ENCODE measurements at regions not wholly inside any gene's neighbourhood (a gene's known extent, or its start where the extent isn't known, plus 50 kb on each side); places are given as distances from the start of the nearest gene placed in this dataset.

DNA sequence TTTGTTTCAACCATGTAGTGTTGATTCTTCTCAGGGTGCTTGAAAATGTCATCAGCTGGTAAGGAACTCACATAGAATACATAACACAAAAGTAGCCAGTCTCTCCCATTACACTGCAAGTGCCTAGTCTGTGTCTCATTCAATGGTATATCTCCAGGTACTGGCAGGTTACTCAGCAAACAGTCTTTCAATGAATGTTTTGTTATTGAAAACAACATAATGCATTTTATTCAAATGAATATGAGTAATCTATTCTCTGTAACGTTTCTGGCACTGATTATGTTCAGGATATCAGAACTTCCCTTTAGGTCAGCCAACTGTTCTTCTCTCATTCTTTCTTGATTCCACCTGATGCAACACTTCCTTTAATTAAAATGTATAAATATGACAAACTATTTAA is 68.0 kb upstream of the SLITRK1 start:
- no peaks in the 10 kb centered on the region for H3K27me3 Mint-ChIP-seq (ENCODE audit: low read depth)
- DNase-seq (no peak), ATAC-seq (replicated peaks in 1 of 2) (no peak)
- no peak overlapping the region for H3K4me3 Mint-ChIP-seq
- no peaks in the 10 kb centered on the region for H3K9me3 Mint-ChIP-seq
- H3K27ac Mint-ChIP-seq: no peak overlapping the region
- H3K36me3 Mint-ChIP-seq (ENCODE audit: insufficient read depth in 2 of 2): no peaks in the 10 kb centered on the region
- H3K4me1 Mint-ChIP-seq (ENCODE audit: low read depth): no peaks in the 10 kb centered on the region

DNA sequence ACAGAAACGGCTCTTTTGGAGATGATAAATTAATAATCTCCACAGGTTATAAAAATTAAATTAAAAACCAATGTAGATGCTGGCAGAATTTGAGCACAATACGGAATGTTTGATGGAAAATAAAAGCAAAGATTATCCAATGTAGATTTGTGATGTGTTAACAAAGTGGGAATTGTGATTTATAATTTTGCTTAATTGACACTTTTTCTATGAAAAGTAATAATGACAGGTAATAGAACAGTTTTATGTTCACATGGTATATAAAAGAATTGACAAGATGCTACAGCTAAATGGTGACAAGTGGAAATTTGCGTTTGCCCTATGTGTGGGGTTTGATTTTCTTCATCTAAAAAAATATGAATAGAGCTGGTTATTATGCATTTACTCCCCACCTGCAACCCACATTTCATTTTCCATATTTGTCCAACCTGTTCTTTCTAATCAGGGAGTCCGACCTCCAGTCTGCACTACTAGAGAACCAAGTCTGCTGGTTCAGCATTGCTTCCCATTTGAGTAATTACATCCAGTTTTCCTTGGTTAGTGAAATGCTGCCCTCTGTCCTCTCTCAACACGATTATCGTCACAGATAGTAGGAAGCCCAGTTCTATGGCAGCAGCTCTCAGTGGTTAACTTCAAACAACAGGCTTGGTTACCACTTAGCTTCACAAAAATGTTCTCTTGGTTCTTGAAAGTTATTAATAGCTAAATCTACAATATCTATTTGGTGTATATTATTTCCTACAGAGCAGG is 61.4 kb upstream of the SLITRK1 start:
- Mint-ChIP-seq H3K9me3 (no peaks in the 10 kb centered on the region), H3K27me3 (ENCODE audit: low read depth) (no peaks in the 10 kb centered on the region), H3K27ac (no peak overlapping the region), H3K4me1 (ENCODE audit: low read depth) (no peaks in the 10 kb centered on the region), H3K36me3 (ENCODE audit: insufficient read depth in 2 of 2) (no peaks in the 10 kb centered on the region), H3K4me3 (no peak overlapping the region)
- no peak for DNase-seq
- ATAC-seq (replicated peaks in 1 of 2): no peak

DNA sequence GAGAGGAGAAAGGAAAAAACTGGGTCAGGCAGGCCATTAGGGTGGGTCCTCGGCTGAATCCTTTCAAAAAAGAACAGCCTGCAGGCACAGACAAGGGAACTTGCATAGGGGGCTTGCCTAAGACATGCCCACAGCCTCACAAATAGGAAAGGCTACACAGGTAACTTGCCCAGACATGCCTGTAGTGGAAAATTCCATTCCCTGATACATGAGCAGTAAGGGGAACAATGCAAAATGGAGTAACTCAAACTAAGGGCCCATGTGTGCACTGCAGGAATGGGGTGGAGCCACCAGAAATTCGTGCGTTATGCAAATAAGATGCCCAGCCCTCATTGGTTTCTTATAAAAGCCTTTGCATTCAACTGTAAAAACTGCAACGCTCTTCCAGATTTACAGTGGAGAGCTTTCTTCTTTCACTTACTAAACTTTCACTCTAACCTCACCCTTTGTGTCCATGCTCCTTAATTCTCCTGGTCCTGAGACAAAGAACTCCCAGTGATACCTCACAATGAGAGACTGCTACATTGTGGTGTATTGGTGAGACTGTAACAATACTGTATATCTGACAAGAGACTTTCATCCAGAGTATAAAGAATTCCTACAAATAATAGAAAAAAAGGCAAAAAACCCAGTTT is 59.5 kb upstream of the SLITRK1 start:
- Mint-ChIP-seq H3K36me3 (ENCODE audit: insufficient read depth in 2 of 2) (no peaks in the 10 kb centered on the region), H3K27ac (no peak overlapping the region), H3K9me3 (no peaks in the 10 kb centered on the region), H3K4me3 (no peak overlapping the region), H3K27me3 (ENCODE audit: low read depth) (no peaks in the 10 kb centered on the region), H3K4me1 (ENCODE audit: low read depth) (no peaks in the 10 kb centered on the region)
- ATAC-seq (replicated peaks in 1 of 2) (no peak), DNase-seq (no peak)

DNA sequence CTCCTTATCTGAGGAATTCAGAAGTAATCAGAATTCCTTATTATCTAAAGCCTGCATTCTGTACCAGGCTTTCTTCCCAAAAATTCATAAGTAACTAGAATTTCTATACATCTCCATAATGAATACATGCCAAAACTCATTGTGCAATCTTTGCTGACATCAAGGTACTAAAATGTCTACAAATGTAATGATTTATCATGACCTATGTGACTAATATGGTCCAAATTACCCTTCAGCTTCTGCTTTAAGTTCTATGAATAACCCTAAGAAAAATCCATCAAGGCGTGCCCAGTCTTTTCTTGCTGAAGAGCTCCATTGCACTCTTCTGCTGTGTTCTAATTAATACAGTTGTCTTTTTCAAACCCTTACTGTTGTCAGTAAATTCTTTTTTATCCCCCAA is 58.5 kb upstream of the SLITRK1 start:
- H3K4me1 Mint-ChIP-seq (ENCODE audit: low read depth): no peaks in the 10 kb centered on the region
- no peak overlapping the region for H3K27ac Mint-ChIP-seq
- no peaks in the 10 kb centered on the region for H3K36me3 Mint-ChIP-seq (ENCODE audit: insufficient read depth in 2 of 2)
- ATAC-seq (replicated peaks in 1 of 2) (no peak), DNase-seq (no peak)
- H3K9me3 Mint-ChIP-seq: no peaks in the 10 kb centered on the region
- H3K27me3 Mint-ChIP-seq (ENCODE audit: low read depth): no peaks in the 10 kb centered on the region
- H3K4me3 Mint-ChIP-seq: no peak overlapping the region

DNA sequence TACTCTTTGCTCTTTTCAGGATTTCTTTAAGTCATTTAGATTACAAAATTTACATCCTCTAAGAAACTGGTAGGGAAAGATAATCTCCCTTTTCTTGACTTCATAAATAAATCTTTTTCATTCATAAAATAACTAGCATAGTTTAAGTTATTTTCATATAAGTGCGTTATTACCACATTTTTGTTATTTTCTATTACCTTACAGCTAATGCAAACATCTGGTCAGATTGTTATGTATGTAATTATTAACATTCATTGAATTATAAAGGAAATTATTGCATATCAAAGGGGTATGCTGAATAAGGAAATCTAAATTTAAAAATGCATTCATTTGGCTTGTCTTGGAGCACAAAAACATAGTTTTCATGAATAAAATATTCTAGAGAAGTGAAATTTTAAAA is 55.3 kb upstream of the SLITRK1 start:
- ATAC-seq (replicated peaks in 1 of 2): no peak
- Mint-ChIP-seq H3K4me1 (ENCODE audit: low read depth) (no peaks in the 10 kb centered on the region), H3K9me3 (no peaks in the 10 kb centered on the region), H3K27me3 (ENCODE audit: low read depth) (no peaks in the 10 kb centered on the region), H3K27ac (no peak overlapping the region), H3K36me3 (ENCODE audit: insufficient read depth in 2 of 2) (no peaks in the 10 kb centered on the region), H3K4me3 (no peak overlapping the region)
- no peak for DNase-seq

DNA sequence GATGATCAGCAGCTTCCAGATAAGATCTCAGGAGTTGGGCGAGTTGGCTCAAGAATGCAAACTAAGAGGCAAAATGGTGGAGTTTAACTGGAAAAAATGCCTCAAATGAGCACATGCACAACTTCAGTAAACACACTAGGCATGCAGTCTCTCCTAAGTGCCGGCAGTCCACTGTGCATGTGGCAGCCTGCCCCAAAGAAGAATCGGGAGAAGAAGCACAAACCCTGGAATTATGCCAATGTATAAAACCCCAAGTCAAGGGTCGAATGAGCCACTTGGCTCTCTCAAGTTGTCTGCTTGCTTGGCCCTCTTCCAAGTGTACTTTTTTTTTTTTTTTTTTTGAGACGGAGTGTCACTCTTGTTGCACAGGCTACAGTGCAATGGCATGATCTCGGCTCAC is 53.3 kb upstream of the SLITRK1 start:
- no peaks in the 10 kb centered on the region for H3K27me3 Mint-ChIP-seq (ENCODE audit: low read depth)
- H3K27ac Mint-ChIP-seq: no peak overlapping the region
- no peaks in the 10 kb centered on the region for H3K4me1 Mint-ChIP-seq (ENCODE audit: low read depth)
- H3K36me3 Mint-ChIP-seq (ENCODE audit: insufficient read depth in 2 of 2): no peaks in the 10 kb centered on the region
- ATAC-seq (replicated peaks in 1 of 2) (no peak), DNase-seq (no peak)
- H3K9me3 Mint-ChIP-seq: no peaks in the 10 kb centered on the region
- H3K4me3 Mint-ChIP-seq: no peak overlapping the region
